ENCODE measurements at regions not wholly inside any gene's neighbourhood (a gene's known extent, or its start where the extent isn't known, plus 50 kb on each side); places are given as distances from the start of the nearest gene placed in this dataset.

DNA sequence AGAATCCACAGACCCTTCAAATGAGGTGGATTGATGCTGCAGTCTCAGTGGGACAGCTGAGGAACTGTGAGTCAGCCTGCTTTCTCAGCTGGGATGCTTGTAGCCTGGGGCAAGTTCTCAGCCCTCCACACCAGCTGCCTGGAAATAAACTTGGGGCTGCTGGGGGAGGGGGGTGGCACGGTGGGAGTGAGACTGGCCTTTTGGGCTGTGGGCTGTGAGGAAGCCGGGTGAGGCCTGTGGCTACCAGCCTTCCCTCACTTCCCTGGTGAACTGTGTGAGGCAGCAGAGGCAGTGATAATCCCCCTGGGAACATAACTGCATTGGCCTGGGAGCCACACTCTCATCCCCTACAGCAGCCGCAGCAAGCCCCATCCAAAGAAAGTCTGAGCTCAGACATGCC lies 114.5 kb upstream of the GUCY1A1 start:
- DNase-seq (ENCODE audit: low read depth), result no peak

DNA sequence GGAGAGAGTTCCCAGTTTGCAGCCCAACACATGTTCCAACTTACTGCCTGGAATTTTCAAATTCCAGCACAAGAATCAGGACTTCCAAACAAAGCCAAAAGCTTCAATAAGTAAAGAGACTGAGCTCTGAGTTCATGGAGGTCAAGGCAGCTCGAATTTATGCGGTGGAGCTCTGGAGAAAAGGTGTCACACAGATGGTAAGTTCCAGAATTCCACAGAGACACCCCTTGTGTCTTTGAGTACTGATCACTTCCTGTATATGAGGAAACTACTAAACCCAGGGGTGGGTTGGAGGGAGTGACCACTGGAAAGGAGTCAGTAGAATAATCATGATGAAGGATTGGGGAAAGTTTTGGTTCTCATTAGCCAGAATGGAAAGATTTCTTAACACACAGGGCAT lies 118.5 kb upstream of the GUCY1A1 start:
- no peak for DNase-seq (ENCODE audit: low read depth)

- no peak for DNase-seq (ENCODE audit: low read depth)
Measured at GRCh38 chr4:155546451-155546850, 120.2 kb upstream of the GUCY1A1 start.

GRCh38 chr4:155545456-155545855 lies 121.2 kb upstream of the GUCY1A1 start:
- DNase-seq (ENCODE audit: low read depth), result no peak

DNA sequence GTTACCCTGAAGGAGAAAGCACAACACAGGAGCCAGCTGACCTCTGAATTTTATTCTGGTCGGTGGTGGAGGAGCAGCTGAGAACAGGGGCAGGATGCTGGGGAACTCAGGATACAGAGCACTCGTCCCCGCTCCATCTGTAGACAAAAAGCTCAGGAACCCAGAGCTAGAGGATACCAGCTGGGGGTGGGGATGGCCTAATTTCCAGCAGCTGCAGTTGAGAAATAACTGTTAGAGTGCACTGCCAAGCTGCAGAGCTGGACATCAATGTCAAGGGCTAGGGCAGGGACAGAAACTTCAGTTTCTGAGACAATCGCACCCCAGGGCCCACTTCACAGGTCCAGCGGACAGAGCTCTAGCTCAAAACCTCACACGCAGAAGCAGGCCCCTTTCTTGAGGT lies 122.1 kb upstream of the GUCY1A1 start:
- DNase-seq (ENCODE audit: low read depth), result no peak

DNA sequence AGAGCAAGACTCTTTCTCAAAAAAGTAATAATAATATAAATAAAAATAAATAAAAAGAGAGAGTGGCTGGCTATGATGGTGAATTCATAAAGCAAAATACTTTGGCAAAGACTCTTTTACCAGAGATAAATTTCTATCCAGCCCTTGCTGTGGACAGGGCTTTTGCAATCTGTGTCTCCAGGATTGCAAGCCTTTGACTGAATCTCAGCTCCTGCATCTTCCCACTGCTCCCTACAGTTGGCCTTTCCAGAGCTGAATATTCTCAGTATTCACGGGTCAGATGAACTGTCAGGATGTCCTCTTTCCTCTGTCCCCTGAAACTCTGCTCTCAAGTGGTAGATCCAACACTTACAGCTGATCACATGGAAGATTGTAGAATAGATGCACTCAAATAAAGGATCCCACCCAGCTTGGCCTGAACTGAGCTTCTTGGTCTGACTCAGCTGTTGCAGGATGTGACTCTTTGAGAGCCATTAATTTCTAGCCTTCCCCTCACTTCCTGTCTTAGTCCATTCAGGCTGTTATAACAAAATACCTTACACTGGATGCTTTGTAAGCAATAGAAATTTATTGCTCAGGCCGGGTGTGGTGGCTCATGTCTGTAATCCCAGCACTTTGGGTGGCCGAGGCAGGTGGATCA lies 123.4 kb upstream of the GUCY1A1 start:
- no peak for DNase-seq (ENCODE audit: low read depth)

GRCh38 chr4:155542415-155542814 lies 124.2 kb upstream of the GUCY1A1 start:
- no peak for DNase-seq (ENCODE audit: low read depth)

GRCh38 chr4:155541716-155542115 lies 124.9 kb upstream of the GUCY1A1 start:
- DNase-seq (ENCODE audit: low read depth), result no peak

- DNase-seq (ENCODE audit: low read depth), result no peak
Measured at GRCh38 chr4:155540698-155541097, 126.0 kb upstream of the GUCY1A1 start.

DNA sequence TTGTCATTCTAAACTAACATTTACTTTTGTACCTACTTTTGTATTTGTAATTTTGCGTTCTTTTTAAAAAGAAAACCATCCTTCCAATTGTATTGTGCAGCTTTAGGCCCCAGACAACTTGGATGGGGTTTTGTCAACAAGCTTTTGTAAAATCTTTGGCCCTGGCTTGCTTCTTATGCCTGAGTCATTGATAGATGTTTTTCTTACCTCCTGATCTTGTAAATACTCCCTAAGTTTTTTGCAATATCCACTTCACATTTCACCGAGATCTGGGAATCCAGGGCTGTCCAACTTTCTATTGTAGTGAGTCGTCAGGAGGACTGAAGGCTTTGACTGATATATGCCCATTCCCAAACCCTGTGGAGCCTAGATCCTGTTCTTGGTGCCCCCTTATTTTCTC lies 126.9 kb upstream of the GUCY1A1 start:
- DNase-seq (ENCODE audit: low read depth), result no peak

GRCh38 chr4:155535802-155536454 lies 130.7 kb upstream of the GUCY1A1 start:
- no peak for DNase-seq (ENCODE audit: low read depth)

GRCh38 chr4:155532373-155533085 lies 134.1 kb upstream of the GUCY1A1 start:
- no peak for DNase-seq (ENCODE audit: low read depth)

DNA sequence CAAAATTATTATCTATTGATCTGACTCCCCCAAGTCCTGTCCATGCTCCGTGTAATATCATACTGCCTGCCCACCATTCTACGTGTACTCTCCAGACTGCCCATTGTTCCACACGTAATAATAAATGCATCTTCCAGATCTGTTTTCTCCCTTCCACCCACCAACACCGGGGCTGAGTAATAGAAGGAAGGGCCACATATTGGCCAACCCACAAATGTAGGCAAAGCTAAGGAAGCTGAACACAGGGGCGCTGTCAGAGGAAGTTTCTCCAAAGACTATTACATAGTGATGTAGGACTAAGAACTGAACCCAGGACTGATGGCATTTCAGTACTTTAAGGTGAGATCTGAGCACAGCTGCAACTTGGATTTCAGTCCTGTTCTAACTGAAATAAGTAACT lies 135.8 kb upstream of the GUCY1A1 start:
- DNase-seq (ENCODE audit: low read depth), result no peak

- DNase-seq (ENCODE audit: low read depth), result no peak
Measured at GRCh38 chr4:155530290-155530689, 136.4 kb upstream of the GUCY1A1 start.

- DNase-seq (ENCODE audit: low read depth), result no peak
Measured at GRCh38 chr4:155529716-155530115, 136.9 kb upstream of the GUCY1A1 start.

DNA sequence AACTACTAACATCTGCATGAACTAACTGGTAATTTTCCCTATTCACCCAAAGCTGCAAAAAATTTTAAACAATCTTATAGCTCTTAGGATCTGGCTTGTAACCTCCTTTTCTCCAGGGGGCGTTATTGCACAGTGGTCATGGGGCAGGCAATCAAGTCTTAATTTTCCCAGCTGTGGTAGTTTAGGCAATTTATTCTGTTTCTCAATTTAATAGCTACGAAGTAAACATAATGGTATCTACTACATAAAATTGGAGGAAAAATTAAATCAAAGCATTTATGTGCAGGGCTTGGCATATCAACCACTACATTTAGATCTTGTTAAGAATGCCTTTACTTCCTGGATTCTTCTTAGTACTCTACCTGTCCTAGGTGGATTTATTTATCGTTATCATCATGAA lies 137.4 kb upstream of the GUCY1A1 start:
- no peak for DNase-seq (ENCODE audit: low read depth)

GRCh38 chr4:155526452-155527169 lies 140.0 kb upstream of the GUCY1A1 start:
- DNase-seq (ENCODE audit: low read depth), result no peak

- DNase-seq (ENCODE audit: low read depth), result no peak
Measured at GRCh38 chr4:155524926-155525455, 141.7 kb upstream of the GUCY1A1 start.

- no peak for DNase-seq (ENCODE audit: low read depth)
Measured at GRCh38 chr4:155523358-155523757, 143.3 kb upstream of the GUCY1A1 start.

- no peak for DNase-seq (ENCODE audit: low read depth)
Measured at GRCh38 chr4:155522201-155522600, 144.4 kb upstream of the GUCY1A1 start.

DNA sequence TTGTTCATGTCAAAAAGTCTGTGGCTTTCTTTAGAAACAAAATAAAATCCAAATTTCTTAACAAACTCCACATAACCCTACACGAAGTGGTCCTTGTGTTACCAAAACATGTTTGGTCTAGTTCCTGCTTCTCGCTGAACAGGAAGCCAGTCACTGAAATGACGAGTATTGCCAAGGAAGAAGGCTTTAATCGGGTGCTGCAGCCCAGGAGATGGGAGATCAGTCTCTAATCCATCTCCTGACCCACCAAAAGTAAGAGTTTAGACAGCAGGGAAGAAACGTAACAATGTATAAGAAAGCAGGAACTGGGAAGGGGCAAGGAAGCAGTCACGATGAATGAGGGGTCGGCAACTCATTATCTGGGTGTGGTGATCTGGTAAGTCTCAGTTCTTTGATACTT lies 144.6 kb upstream of the MAP9 start:
- DNase-seq (ENCODE audit: low read depth), result no peak

DNA sequence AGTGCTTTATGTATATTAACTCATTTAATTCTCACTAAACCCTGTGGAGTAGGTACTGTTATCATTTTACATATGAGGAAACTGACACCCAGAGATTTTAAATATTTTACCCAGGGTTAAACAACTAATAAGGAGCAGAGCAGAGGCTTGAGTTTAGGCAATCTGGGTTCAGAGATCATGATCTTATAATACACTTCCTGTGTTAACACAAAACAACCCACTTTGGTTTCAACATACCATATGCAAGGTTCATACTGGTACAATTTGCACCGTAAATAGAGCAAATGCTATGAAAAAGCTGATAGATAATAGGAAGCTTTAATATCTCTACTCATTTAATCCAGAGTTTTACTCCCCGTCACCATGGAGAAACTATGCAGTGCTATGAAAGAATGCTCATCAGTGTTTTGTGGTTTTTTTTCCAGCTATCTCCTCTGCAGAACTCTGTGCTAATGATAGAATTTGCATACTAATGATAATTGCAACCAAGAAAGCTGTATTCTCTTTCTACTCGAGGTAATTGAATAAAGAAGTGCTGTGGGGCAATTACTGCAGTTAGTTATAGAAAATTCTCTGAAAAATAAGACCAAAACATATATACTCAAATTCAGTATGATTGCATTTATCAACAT lies 138.8 kb upstream of the MAP9 start:
- DNase-seq (ENCODE audit: low read depth), result no peak
